GM21717 (cell line): ENCODE measurements at regions not wholly inside any gene's neighbourhood (a gene's known extent, or its start where the extent isn't known, plus 50 kb on each side); places are given as distances from the start of the nearest gene placed in this dataset.

ENCODE experiments used
- ATAC-seq: cut with Tn5 transposase; IDR thresholded peaks from one replicate; pipeline ENCODE4 v1.9.1; 2021; ENCODE audit warnings: mild to moderate bottlenecking, moderate library complexity; ENCODE audit not compliant: unreplicated experiment

GRCh38 chr6:47934023-47934422 is 152.2 kb downstream of the OPN5 start:
- no peak for ATAC-seq

GRCh38 chr6:47932575-47932974 is 150.7 kb downstream of the OPN5 start:
- no peak for ATAC-seq

DNA sequence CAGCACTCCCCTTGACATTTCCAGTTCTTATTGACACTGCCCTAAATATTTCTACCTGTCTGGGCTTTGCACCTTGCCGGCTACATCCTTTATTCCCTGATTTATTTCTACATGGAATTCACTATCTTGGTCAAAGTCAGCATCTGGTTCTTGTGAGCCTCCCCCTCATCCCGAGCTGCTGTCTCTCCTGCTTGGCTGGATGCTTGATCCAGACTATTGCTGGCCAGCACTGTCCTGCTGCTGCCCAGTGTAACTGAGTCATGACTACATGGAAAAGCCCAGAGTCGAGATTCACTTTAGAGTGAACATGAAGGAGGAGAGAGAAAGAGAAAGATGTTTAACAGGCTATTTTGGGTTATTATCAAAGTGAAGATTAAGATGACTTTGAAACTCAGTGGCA is 142.2 kb downstream of the OPN5 start:
- ATAC-seq: no peak

DNA sequence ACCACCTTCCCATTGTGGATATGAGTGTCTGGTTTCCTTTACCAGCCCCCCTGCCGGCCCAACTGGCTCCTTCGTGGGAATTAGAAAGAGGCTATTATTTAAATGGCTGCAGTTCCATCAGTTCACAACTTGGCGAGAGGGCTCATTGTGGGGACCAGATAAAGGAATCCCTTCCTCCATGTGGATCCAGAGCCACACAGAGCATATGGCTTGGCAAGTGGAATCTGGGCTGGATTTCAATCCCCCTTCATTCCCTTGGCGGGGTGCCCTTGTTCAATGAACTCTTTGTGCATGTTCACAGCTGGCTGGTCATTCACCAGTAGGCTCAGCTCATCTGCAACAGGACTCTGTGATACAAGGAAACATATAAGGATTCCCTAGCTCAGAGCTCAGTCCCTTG is 140.6 kb downstream of the OPN5 start:
- no peak for ATAC-seq

DNA sequence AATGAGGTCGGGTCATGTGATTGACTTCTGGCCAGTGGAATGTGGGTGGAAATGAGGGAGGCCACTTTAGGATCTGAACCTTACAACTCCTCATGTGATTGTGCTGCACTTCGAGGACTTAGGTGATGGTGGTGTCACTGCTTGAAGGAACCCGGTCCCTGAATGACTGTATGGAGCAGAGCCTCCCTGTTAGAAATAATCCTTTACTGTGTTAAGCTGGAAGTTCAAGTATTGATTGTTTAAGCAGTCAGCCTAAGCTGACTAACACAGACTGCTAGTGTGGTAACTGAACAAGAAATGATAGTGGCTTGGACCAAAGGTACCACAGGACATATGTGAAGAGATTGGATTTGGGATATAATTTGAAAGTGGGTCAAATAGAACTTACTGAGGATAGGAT is 138.0 kb downstream of the OPN5 start:
- no peak for ATAC-seq

DNA sequence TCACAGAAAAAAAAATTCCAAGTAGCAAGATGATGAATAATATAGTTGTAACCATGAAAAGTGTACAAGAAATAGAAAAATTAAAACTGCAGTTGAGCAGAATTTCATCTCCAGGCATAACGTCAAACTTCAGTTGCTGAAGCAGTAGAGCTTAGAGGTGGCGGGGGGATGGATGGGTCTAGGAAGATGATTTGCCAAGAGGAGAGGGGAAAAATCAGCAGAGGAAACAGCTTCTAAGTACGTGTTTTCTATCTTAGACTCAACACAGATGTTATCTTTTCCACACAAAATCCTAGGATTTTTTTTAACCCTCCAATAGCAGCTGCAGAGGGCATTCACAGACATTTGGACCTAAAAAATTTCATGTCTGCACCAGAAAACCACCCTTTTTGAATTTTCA is 136.0 kb downstream of the OPN5 start:
- no peak for ATAC-seq

GRCh38 chr6:47917202-47917601 is 135.4 kb downstream of the OPN5 start:
- ATAC-seq: no peak

DNA sequence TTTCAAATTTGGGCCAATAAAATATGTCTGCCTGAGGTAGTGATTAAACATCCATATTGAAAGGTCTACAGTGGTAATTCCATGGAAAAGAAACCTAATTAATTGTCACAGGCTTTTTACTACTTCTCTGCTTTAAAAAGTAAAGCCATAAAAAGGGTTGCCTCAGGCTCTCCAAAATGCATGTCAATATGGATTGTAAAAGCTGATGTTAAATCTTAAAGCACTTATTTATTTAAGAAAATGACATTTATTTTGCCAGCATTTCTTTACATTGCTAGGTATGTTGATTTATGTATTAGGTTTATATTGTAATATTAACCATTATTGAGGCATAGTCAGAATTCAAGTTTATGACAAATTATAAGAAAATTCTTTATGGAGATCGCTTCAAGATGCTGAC is 133.2 kb downstream of the OPN5 start:
- ATAC-seq: no peak

- no peak for ATAC-seq
Measured at GRCh38 chr6:47908271-47908670, 126.4 kb downstream of the OPN5 start.

DNA sequence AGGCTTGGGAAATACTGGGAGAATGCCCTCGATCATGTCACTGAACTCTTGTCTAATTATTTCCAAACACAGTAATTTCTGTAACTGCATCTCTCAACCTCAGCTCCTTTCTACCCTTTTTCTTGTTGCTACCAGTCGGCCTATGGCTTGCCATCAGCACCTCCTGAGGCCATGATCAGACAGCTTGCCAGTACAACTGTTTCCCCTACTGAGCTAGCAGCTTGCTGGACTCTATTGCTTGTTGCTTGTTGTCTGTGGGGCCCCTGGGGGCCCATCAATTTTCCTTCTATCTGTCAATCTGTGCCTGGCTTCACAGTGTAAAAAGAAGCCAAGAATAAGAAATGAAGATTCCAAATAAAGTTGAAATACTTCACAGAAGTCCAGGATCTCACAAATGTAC is 123.9 kb downstream of the OPN5 start:
- ATAC-seq: no peak

GRCh38 chr6:47897247-47897646 is 115.4 kb downstream of the OPN5 start:
- no peak for ATAC-seq

GRCh38 chr6:47890326-47890875 is 108.6 kb downstream of the OPN5 start:
- ATAC-seq: no peak

- no peak for ATAC-seq
Measured at GRCh38 chr6:47879015-47879414, 97.2 kb downstream of the OPN5 start.
